Stimulated activated CD4-positive, alpha-beta T cell treated with anti-CD3 and anti-CD28 coated beads, TNF-alpha, amount 100 ng/mL, for 1 hour (primary cell): ENCODE measurements at regions not wholly inside any gene's neighbourhood (a gene's known extent, or its start where the extent isn't known, plus 50 kb on each side); places are given as distances from the start of the nearest gene placed in this dataset.

Experiments used
- DNase-seq, 3 donors: peaks; one replicate each; pipeline ENCODE4 v3.0.0-alpha.2; 2020; ENCODE audit warnings: low read depth in 3 of 3, low spot score in 1 of 3

DNA sequence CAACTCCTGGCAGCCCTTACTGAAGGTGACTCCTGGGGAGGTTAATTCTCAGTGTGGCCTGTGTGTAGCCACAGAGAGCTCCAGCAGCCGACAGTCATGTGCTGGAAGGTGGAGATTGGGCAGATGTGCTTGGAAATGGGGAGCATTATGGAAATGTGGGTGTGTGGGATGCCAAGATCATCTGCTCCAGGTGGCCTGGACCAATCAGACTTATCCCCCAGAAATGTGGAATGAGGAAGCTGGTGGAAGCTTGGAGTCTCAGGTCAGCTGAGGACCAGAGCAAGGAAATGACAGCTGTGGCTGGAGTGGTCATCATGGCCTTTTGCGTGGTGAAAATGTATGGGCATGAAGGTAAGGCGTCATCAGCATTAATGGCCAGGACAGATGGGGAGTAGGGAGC is 234.0 kb downstream of the MIAT start:
- no peak for DNase-seq

DNA sequence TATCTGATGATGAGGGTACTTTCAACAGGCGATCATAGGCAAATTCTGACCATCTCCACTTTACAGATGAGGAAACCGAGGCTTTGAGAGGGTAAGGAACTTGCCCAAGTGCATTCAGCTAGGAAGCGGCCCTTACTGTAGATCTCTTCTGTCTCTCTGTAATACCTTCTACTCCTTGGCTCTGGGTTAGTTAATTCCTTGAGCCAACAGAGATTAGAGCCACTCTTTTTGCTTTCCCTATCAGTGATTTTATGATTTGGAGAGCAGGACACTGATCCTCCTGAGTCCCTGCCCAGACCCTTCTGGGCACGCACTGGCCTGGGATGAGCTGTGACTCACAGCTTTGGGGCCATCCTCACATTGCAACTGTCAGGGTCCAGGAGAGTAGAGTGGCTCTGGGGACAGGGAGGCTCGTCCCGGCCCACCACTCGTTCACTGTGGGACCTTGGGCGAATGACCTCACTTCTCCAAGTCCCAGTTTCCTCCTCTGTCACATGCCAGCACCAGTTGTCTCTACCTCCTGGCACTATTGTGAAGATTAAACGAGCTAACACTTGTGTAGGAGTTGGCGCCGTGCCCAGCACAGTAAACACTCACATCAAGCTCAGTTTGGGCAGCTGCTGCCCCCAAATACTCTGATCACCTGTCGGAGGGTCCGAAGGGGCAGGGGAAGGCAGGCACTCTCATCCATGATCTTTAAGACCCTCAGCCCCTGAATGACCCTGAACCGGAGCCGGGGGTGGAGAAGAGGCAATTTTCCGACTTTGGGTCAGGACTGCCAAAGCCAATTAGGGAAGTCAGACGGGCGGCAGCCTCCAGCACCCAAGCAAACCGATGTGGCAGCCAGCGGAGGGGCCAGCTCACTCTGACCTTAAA is 235.0 kb downstream of the MIAT start:
- no peak for DNase-seq

DNA sequence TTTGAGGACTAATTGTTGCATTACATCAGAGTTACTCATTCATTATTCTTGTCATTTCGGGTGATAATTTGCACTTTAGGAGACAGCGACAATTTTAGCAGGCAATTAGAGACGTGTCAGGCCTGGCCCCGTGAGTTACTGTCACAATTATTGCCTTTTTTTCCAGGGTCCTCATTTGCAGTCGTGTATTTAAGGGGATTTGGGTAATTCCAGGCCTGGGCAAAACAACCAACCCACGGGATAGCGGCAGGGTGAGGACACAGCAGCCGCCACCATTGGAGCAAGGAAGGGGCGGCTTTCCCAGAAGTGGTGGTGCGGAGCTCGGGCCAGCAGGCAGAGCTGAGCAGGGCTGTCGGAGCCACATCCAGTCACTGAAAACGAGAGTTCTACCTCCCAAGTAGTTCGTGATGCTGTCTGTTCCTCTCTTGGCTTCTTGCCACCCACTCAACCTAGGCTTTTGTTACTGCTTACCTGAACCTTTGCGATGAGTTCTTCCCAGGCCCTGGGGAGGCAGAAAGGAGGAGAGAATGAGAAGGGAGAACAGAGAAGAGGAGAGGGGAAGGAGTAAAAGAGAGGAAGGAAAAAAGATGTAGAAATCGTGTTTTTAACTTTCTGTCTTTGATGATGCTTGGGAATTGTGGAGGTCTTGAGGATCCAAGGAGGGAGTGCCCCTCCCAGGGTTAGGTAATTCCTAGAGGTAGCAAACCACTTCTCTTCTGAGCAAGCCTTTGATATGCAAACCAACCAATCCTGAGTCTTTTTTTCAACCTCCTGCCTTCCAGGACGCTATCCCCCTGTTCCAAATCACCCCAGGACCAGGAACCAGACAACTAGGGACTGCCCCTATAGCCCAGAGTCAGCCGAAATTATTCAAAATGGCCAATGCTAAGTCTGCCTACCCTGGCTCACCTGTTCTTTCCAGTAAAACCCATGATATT is 236.1 kb downstream of the MIAT start:
- DNase-seq: no peak

DNA sequence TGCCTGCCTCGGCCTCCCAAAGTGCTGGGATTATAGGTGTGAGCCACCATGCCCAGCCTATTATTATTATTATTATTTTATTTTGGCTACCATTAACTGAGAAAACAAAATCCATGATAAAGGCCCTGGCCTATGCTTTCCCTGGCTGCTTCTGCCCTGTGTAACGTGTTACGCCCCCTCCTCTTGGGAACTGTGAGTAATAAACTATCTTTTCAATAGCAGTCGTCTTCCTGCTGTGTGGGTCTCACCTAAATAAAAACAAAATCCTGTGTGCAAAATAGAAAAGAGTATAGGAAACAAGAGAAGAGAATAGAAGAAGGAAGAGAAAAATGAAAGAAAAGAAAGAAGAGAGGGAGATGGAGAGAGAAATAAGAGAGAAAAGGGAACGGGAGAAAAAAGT is 237.0 kb downstream of the MIAT start:
- DNase-seq: no peak

DNA sequence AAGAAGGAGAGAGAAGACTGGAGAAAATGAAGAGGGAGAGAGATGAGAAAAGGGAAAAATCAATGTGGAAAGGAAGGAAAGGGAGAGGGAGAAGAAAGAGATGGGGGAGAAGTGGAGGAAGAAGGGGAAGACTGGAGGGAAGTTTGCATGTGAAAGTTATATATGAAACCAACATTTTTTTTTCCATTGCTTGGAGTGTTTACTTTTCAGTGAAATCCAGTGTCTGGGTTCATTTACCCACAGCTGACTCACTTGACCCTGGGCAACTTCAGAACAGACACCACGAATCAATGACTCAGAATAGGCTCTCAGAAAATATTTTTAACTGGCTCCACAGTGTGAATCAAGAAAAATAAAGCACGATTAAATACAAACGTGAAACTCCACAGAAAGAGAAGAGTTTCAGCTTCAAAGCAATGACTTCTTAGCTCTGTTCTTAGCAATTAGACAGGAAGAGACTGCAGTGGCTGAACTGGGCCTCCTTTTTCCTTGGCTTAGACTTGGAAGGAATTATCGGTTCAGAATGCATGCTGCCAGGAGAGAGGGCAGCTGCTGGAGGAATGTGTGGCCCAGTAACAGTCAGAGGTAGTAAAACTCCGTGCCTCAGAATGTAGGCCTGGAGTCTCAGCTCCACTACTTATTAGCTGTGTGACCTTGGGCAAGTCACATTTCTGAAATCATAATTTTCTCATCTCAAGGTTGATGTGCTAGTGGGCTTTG is 237.5 kb downstream of the MIAT start:
- DNase-seq: no peak

DNA sequence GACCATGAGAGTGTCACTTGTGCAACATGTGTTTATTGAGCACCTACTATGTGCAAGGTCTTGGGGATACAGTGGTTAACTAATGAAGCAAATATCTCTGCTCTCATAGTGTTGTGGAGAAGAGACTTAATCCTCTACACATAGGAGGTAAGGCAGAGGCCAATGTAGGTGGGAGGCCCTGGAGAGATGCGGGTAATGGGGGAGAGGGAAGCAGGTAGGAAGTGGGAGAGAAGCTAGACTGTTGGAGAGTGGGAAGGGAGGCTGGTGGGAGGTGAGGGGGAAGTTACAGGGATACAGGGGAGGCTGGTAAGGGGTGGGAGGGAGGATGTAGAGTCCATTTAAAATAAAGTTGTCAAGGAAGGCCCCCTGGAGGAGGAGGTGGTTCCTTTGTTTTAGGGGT is 240.0 kb downstream of the MIAT start:
- DNase-seq: no peak

DNA sequence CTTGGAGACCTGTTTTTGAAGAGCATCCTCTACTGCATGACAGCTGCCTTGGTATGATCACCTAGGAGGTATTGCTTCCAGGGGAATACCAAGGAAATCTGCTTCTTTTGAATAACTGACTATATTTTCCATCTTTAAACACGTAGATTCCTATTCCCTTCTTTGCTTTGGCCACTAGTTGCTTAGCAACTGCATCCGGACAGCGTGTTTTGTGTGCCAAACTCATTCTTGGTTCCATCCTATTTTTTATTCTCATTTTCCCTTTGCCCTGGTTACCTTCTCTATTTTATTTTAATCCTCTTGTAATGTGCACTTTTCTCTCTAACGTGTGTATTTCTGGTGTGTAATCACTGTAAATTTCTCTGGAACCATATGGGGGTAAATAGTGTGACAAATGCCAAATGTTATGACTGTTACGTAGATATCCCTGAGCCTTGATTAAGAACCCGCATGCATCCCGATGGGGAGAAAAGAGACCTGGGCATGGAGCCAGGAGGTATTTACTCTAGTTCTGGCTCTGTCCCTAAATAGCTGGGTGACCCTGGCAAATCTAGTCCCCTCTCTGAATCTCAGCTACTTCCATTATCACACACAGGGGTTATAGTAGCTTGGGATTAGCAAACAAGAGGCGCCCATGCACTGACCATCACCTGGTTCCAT is 241.7 kb downstream of the MIAT start:
- no peak for DNase-seq

DNA sequence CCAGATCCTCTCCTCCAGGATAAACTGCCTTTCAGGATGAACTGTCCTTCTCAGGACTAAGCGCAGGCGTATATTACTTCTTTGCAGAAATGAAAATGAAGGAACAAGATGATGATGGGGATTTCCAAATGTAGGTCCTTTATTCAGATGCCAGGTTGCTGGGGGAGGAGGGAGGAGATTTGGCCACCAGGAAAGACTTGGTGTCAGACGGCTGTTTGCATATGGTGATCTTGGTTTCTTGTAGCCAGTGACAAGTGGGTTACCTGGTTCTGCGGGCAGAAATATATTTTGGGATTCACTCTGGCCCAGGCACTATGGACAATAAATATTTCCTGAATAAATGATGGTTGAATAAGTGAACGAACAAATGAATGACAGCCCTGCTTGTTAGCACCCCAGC is 243.4 kb downstream of the MIAT start:
- DNase-seq: no peak

DNA sequence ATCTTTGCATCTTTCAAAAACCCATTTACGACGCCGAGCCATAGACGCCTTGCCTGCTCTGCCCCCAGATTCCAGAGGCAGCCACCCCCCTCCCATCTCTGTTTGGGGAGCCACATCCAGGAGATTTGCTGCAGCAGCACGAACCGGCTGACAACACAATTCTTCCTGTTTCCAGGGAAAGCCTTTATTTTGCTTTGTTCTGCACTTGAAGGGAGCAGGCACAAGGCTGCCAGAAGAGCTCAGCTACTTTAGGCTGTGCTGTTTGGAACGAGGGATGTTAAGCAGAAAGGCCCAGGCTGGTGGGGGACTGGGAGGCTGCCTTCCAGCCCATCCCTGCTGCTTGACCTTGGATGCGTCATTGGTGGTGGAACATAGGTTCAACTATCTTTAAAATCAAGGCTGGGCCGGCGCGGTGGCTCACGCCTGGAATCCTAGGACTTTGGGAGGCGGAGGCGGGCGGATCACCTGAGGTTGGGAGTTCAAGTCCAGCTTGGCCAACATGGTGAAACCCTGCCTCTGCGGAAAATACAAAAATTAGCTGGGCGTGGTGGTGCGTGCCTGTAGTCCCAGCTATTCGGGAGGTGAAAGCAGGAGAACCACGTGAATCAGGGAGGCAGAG is 243.9 kb downstream of the MIAT start:
- no peak for DNase-seq

DNA sequence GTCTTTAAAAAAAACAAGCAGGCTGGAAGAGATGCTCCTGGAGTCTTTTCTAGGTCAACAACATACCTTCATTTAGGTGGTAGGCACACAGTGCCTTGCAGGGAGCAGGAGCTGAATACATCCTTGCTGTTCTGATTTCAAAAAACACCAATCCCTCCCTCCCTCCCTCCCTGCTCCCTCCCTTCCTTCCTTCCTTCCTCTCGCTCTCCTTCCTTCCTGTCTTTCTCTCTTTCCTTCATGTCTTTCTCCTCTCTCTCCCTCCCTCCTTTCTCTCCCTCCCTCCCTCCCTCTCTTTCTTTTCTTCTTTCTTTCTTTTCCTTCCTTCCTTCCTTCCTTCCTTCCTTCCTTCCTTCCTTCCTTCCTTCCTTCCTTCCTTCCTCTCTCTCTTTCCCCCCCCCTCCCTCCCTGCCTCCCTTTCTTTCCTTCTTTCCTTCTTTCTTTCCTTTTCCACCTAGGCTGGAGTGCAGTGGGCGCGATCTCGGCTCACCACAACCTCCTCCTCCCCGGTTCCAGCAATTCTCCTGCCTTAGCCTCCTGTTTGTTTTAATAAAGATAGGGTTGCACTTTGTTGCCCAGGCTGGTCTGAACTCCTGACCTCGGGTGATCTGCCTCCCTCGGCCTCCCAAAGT is 245.1 kb downstream of the MIAT start:
- DNase-seq: no peak

DNA sequence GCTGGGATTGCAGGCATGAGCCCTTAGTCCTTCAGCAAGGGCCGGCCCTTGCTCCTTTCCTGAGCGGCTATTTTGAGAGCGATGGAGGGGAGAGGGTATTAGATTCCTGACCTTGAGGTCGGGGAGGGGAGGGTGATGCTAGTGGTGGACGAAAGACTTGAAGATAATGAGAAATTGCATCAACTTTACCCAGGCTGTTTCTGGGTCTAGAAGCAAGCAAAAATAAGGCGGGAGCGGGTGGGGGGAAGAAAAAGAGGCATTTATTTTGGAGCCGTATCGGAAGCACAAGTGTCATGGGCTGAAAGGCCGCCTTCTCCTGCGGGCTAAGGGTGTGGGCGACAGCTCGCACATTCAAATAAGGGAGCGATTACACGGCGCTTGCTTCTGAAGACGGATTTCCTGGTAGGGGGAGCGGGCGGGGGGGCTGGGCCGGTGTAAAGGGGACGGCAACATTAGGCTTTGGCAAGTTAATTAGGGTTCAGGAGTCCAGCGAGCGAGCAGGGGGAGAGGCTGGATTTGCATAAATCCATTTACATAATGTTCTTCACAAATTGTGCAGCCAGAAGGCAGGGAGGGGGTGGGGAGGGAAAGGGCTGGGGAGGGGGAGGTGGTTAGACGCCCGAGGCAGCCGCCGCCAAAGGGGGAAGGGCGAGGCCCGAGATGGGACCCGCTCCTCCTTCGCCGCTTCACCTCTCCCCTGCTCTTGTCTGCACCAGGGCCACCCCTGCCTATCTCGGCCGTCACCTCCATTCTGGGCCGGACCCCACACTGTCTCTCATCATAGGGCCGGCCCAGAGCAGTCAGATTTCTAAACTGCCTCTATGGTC is 245.9 kb downstream of the MIAT start:
- no peak for DNase-seq

DNA sequence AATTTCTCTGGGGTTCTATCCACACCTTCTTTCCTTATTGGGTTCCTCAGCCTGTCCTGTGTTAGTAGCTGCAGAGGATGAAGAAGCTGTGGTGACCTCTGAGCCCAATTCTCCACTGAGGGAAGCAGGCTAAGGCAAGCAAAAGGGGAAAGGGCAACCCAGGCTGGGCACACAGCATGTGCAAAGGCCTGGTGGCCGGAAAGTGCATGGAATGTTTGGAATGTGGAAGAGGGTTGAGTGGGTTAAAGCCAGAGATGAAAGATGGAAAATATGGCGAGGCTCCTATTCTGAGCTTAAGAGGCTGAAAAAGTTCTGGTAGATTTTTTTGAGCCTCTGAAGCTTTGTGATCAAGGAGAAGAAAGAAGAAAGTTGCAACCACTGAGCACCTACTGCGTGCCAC is 247.1 kb downstream of the MIAT start:
- no peak for DNase-seq

DNA sequence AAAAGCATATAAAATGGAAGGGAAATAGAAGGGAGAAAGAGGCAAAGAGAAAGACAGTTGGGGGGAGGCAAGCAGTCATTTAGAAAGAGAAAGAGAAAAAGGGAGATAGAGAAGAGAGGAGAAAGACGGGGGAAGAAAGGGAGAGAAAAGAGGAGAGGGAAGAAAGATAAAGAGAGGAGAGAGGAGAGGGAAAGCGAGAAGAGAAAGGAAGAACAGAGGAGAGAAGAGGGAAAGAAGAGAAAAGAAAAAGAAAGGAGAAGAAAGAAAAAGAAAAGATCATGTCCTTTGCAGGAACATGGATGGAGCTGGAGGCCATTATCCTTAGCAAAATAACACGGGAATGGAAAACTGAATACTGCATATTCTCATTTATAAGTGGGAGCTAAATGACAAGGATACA is 247.7 kb downstream of the MIAT start:
- DNase-seq: no peak

DNA sequence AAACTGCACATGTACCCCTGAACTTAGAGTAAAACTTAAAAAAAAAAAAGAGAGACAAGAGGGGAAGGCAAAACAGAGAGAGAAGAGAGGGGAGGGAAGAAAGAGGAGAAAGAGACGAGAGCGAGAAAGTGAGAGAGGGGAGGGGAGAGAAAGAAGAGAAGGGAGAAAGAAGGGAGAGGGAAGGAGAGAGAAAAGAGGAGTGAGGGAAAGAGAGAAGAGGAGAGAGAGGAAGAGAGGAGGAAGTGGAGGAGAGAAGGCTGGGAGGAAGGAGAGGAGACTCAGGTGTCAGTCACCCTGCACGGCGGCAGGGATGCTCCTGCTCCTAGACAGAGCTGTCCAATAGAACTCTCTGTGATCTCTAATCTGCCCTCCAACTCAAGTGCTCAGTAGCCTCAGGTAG is 248.3 kb downstream of the MIAT start:
- DNase-seq: no peak

DNA sequence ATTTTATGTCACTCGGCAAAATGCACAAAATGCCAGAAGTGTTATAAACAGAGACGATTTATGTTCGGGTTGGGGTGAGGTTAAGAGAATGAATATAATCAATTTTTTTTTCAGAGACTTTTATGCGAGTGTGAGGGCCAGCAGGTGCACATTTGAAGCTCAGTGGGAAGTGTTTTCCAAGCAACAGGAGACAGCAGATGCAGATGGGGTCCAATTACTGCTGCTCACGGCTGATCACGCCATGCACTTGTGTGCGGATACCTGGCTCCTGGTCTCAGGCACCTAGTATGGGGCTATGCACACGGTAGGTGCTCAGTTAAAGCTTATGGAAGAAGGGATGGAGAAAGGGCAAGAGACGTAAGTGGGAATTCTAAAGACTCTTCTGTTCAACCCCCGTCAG is 249.1 kb downstream of the MIAT start:
- no peak for DNase-seq

DNA sequence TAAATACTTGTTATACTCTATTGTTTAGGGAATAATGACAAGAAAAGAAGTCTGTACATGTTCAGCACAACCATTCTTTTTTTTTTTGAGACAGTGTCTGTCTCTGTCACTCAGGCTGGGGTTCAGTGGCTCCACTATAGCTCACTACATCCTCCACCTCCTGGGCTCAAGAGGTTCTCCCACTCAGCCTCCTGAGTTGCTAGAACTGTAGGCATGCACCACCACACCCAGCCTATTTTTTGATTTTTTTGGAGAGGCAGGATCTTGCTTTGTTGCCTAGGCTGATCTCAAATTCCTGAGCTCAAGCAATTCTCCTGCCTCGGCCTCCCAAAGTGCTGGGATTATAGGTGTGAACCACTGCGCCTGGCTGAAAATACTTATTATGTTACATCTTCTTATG is 250.0 kb downstream of the MIAT start:
- DNase-seq: no peak

DNA sequence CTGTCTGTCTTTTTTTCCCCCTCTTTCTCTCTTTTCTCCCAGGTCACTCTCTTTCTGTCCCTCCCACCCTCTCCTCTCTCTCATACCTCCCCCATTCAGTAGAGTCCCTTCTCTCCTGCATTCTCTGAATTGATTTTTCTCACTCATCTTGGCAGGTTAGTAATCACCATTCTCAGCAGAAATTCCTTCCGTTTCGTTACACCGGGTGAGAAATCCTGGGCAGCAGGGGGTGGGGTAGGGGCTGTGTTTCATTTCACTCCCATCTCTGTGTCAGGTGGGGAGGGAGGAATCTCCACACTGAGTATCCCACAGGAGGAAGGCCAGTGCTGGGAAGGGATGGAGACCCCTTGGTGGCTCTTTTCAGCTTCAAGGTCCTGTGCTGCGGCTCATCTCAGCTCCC is 253.5 kb downstream of the MIAT start:
- DNase-seq: no peak

DNA sequence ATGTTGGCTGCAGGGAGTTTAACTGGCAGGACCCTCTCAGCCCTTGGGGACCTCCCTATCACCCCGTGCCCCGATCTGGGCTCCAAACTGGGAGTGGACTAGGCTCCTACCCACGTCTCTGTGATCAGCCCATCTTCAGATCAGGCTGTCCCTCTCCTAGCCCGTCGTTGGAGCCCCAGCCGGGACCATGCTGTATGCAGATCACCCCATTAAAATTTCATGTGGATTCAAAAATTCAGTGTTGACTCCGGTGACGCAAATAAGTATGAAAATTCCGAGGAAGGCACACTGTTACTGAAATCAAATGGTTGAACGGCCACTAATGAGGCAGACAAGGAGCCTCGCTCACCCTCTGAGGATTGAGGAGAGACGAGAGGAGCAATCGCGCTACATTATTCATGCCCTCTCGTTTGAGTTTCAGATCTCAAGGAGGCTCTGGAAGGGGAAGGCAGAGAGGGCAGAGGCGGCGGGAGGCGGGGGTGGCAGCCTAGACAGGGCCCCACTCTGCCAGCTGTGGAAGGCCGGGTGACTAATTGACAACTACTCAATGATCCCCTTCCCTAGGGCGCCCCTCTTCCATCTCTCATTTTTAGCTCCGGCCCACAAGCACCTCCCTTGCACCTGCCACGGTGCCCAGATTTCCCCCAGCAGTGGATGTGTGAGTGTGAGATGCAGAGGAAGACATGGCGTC is 255.4 kb downstream of the MIAT start:
- DNase-seq: no peak
